IPS-NIHi7 (cell line): ENCODE measurements at regions not wholly inside any gene's neighbourhood (a gene's known extent, or its start where the extent isn't known, plus 50 kb on each side); places are given as distances from the start of the nearest gene placed in this dataset.
"Not testable (repeated sequence)": the region's sequence is repeated elsewhere in the genome, so short reads cannot be mapped to it uniquely, and the experiment has no call there.

Experiments used
- DNase-seq: peaks from one replicate; pipeline ENCODE4 v3.0.0; 2012; ENCODE audit warnings: mixed read lengths; ENCODE audit errors: extremely low spot score

GRCh38 chr4:112946127-112946526, 103.3 kb upstream of the ANK2 start:
- no peak for DNase-seq

- no peak for DNase-seq
These were observed 101.8 kb upstream of the ANK2 start for GRCh38 chr4:112947616-112948015.

DNA sequence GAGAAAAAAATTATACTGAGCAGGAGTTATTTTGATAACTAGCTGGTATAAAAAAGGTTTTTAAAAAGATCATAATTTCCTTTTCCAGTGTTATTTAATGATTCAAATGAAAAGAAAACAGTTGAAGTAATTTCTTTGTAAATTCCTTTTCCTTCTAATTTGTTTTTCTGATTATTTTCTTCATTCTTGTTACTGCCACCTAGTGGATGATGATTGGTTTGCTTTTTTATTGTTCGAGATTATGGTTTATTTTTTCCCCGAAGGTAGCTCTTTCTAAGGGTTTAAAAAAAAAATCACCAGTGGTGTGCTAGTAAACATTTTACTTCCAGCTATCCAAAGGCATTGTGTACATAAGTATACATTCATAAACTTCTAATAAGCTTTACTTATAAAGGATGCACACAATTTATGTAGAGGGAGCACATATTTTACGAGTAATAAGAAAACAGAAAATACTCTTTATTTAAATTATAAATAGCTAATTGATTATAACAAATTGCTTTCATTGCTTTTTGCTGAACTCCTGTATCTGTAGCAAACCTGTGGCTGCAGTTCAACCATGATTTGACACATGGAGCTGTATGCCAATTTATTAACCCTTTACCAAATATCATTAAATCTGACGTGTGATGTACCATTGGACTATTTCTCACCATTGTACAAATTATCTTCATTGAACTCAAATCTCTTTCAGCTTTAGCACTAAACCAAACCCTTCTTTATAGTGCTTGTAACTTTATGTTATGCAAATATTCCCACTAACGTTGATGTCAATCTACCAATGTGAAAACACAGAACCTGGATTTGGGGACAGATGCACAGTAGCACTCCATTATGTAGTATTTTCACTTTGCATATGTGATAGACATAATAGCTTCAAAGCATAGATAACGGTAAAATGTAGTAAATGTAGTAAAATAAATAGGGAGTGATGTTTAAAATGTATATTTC, 97.8 kb upstream of the ANK2 start:
- no peak for DNase-seq

GRCh38 chr4:112952313-112952700, 97.1 kb upstream of the ANK2 start:
- DNase-seq: no peak

DNA sequence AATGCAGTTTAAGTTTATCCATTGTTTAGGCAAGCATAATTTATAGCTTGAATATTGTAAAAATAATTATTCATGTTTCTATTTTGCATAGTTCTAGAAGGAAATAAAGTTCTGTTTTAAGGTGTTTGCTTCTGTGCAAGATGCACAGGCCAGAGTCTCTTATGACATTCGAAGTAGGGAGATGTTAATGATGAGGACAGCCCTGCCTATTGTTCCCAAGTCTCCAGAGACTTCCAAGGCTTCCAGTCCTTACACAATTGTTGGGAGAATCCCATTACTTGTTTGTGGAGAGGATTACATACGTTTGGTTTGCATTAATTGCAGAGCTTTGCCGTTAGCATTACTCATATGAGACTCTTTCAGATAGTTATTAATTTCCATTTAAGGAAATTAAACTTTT, 96.2 kb upstream of the ANK2 start:
- no peak for DNase-seq

DNA sequence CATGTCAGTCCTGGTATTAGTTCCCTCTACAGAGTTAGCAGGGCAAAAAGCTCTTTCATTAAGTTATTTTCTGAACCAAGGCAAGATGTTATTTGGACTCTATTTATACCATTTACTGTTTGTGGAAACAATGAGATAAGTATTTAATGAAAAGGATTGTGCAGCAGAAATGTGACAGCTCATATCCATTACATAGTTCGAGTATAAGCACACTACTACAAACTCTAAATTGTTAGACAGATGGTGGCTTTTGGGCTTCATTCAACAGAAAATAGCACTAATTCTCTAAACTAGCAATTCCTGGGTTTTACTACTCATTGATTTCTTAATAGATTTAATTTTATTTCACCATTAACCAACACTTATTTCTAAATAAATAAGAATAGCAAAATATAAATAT, 95.2 kb upstream of the ANK2 start:
- no peak for DNase-seq

- no peak for DNase-seq
These were observed 93.0 kb upstream of the ANK2 start for GRCh38 chr4:112956484-112956896.

DNA sequence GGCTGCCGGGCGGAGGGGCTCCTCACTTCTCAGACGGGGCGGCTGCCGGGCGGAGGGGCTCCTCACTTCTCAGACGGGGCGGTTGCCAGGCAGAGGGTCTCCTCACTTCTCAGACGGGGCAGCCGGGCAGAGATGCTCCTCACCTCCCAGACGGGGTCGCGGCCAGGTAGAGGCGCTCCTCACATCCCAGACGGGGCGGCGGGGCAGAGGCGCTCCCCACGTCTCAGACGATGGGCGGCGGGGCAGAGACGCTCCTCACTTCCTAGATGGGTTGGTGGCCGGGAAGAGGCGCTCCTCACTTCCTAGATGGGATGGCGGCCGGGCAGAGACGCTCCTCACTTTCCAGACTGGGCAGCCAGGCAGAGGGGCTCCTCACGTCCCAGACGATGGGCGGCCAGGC, 91.7 kb upstream of the ANK2 start:
- DNase-seq: not testable (repeated sequence)

GRCh38 chr4:112966701-112967488, 82.6 kb upstream of the ANK2 start:
- no peak for DNase-seq

DNA sequence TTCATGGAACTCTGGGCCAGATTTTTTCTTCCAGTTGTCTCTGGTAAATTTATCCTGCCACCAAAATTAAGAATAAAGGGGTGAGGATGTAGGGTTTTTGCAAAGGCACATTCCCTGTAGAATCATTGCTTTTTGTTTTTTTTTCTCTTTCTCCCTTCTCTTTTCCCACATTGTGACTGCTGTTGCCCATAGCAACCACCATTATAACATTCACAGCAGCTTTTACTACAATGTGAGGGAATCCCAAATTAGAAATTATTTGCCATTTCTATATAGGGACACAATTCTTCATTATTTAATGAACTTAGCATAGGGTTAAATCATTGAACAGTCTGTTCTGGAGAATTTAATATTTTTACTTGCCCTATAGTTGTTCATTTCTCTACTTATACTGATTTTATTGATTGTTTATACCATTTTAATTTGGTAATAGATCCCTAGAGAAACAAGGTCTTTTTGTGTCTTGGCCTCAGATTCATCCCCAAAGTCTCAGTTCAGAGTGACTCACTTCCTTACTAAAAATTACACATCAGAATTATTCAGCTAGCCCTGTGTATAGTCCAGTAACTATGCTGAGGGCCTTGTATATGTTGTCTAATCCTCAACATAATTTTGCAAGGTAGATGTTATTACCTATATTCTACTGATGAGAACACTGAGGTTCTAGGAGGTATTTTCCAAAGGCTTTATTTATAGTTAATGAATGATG, 80.8 kb upstream of the ANK2 start:
- DNase-seq: no peak

- DNase-seq: no peak
These were observed 78.5 kb upstream of the ANK2 start for GRCh38 chr4:112970903-112971302.

- no peak for DNase-seq
These were observed 75.7 kb upstream of the ANK2 start for GRCh38 chr4:112973750-112974251.

DNA sequence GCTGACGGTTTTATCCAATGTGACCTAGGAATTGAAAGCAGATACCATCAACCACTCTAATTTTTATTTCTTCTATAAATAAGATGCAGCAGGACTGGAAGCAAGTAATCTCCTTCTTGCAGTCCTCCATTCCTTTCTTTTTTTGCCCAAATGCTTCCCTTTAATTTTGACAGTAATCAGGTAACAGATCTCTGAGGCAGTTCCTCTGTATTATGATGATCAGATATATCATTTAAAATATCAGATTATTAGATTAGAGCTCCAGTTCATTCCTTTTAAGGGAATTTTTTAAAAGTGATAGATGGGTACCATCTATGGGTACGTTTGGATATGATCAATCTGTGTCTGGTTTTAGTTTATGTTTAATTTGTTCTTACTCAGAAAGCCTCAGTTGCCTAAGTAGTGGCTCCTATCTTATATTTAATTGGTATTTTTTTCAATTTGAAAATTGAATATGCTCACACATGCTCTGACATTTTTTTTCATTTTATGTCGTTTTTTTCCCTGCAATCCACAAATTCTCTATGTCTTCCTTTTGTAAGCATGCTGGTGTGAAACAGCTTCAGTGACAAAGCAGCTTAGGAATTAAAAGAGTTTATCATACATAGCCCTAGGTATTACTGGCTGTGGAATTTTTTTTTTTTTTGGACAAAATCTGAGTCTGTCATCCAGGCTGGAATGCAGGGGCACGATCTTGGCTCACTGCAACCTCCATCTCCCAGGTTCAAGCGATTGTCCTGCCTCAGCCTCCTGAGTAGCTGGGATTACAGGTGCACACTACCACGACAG, 73.7 kb upstream of the ANK2 start:
- no peak for DNase-seq

DNA sequence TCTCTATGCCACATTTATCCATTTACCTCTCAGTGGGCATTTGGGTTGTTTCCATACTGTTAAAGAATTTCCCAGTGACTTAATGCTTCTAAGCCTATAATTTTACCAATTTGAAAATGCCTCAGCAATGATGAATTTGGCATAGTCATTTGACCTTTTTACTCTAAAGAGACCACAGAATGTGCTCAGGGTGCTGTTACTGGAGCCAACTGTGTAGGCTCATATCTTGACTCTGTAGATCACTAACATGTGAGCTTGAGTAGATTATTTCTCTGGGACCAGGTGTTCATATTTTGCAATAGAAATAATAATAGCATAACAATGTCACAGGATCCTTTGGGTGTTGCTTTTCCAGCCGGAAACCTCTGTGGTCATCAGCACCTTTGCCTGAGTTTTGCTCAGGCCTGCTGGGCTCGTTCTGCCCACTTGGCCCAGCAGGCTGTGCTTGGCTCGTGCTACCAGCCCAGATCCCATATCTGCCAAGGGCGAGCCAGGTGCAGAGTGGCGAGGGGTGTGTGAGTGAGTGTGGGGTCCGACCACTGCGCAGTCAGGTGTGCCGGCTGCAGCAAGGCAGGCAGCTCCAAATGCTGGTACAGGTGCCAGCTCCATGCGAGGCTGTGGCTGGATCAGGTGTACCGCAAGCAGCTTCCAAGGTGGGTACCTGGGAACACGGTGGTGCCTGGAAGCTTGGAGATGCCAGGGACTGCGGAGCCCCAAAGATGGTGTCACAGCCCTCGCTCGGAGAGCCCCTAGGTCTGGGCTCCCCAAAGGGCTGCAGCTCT, 70.6 kb upstream of the ANK2 start:
- DNase-seq: no peak

- no peak for DNase-seq
These were observed 69.5 kb upstream of the ANK2 start for GRCh38 chr4:112979881-112980421.

DNA sequence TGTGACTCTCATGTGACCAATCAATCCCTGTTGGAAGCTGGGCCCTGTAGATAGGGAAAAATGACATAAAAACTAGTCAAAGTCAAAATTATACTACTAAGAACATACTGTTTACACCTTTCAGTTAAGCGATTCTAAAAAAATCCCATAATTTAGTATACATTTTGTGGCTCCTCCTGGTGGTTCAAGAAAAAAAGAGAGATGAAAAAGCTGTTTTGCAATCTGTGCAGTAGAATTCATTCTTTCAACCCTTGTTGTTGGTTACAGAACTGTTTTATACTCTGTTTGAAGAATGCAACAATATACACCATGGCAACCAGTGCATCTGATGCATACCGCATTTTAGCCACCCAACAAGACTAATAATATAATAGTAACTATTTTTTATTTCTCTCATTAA, 66.8 kb upstream of the ANK2 start:
- DNase-seq: no peak

DNA sequence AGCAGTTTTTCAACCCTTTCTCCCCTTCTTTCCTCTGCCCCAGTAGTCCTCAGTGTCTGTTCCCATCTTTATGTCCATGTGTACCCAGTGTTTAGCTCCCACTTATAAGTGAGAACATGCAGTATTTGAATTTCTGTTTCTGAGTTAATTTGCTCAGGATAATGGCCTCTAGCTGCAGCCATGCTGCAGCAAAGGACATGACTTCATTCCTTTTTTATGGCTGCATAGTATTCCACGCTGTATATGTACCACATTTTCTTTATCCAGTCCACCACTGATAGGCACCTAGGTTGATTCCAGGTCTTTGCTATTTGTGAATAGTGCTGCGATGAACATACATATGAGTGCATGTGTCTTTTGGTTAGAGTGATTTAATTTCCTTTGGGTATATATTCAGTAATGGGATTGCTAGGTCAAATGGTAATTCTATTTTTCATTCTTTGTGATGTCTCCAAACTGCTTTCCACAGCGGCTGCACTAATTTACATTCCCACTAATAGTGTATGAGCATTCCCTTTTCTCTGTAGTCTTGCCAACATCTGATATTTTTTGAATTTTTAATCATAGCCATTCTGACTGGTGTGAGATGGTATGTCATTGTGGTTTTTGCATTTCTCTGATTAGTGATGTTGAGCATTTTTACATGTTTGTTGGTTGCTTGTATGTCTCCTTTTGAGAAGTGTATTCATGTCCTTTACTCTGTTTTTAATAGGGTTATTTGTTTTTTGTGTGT, 54.6 kb upstream of the ANK2 start:
- DNase-seq: no peak
